GM13977 (cell line): ENCODE measurements at regions not wholly inside any gene's neighbourhood (a gene's known extent, or its start where the extent isn't known, plus 50 kb on each side); places are given as distances from the start of the nearest gene placed in this dataset.

ENCODE experiments used
- DNase-seq: peaks from one replicate; pipeline ENCODE4 v3.0.0; 2012; ENCODE audit warnings: low spot score
- in situ Hi-C: fragments of 300-500 bp; cut with MboI; formaldehyde crosslinking; loops from one replicate; pipeline ENCODE4 v1.12.0; 2022; ENCODE audit warnings: low sequenced_read_pairs, low pct_unique_long_range_greater_than_20kb, mixed read lengths, inconsistent platforms; ENCODE audit not compliant: unreplicated experiment
- TF ChIP-seq, protein P1 (sequence below): IDR thresholded peaks from 2 replicates; pipeline ENCODE4 v1.5.1; 2012; ENCODE audit warnings: mild to moderate bottlenecking, control low read depth; ENCODE audit not compliant: insufficient read depth; ENCODE audit errors: extremely low read depth, missing control alignments

DNA sequence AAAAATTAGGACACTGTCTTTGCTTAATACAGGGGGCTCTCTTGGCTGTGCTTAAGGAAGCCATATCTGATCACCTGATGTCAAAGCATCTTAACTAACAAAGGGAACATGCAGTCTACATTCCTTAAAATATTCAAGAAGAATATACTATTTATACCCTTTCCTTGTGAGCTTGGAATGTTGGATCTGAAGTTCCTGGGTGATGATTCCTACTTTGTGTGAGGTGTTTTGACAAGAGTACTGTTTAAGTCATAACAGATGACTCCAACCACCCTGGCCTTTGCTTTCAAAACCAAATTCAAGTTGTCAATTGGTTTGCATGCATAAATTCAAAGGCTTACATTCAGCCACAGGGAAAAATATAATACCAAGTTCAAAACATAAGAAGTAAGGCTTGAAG lies 862.7 kb upstream of the SEMA6D start:
- in situ Hi-C loops = no loop called here
- DNase-seq = no peak
- TF ChIP-seq, protein P1, sequence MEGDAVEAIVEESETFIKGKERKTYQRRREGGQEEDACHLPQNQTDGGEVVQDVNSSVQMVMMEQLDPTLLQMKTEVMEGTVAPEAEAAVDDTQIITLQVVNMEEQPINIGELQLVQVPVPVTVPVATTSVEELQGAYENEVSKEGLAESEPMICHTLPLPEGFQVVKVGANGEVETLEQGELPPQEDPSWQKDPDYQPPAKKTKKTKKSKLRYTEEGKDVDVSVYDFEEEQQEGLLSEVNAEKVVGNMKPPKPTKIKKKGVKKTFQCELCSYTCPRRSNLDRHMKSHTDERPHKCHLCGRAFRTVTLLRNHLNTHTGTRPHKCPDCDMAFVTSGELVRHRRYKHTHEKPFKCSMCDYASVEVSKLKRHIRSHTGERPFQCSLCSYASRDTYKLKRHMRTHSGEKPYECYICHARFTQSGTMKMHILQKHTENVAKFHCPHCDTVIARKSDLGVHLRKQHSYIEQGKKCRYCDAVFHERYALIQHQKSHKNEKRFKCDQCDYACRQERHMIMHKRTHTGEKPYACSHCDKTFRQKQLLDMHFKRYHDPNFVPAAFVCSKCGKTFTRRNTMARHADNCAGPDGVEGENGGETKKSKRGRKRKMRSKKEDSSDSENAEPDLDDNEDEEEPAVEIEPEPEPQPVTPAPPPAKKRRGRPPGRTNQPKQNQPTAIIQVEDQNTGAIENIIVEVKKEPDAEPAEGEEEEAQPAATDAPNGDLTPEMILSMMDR = no peak

DNA sequence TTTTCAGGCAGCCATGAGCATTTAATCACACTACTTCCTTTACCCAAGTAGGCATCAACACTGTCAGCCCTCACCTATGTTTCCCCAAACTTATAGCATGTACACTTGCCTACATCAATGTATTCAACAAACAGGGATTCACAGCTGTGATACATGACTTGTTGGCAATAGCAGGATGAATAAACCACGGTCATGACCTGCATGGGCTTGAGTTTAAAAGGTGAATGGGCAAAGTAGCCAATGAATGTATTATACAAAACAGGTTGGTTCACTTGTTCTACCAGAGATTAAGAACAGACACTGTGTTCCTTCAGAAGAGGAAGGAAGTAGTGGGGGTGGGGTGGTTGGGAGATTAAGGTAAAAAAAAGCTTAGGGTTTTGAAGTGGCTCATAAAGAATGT lies 861.9 kb upstream of the SEMA6D start:
- in situ Hi-C loops = no loop called here
- TF ChIP-seq, protein P1 = no peak
- no peak for DNase-seq

DNA sequence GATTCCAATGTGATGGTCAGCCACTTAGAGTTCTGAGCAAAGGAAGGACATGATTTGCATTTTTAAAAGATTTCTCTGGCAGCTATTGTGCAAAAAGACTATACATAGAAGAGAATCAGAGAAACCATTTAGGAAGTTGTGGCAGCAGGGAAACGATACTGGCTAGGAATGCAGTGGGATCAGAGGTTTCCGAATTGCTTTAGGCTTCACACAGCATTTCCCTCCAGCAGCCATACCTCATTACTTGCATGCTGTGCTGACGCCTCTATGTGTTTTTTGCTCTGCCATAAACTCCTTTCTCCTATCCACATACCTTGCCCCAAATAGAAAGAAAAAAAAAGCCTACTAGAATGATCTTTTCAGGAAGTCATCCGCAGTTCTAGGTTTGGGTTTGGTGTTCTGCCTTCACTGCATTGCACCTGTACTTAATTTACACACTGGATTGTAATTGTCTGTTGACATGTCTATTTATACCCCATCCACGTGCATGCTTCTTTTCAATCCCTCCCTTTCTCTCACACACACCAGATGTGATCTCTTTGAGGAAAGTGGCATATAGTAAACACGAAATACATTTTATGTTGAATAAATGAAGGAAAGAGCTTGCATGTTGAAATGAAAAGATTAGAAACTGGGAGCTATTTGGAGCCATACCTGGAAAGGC lies 860.3 kb upstream of the SEMA6D start:
- TF ChIP-seq, protein P1 = no peak
- in situ Hi-C loops = no loop called here
- DNase-seq = no peak

DNA sequence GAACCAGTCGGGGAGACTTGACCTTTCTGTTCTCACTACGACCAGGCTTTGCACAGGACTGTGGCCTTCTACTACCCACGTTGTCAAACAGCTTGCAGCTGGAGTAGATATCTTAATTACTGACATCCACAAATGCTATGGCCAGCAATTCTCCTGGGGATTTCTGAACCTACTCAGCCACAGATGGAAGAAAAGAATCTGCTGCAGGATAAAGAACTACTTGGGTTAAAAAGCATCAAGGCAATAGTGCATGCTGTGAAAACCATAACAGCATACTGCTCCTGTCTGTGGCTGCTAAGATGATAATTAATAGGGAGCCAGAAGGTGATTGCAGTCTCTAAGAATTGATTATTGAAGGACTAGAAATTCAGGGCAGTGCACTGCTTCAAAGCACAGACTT lies 859.2 kb upstream of the SEMA6D start:
- TF ChIP-seq, protein P1 = no peak
- in situ Hi-C loops = no loop called here
- DNase-seq = no peak

DNA sequence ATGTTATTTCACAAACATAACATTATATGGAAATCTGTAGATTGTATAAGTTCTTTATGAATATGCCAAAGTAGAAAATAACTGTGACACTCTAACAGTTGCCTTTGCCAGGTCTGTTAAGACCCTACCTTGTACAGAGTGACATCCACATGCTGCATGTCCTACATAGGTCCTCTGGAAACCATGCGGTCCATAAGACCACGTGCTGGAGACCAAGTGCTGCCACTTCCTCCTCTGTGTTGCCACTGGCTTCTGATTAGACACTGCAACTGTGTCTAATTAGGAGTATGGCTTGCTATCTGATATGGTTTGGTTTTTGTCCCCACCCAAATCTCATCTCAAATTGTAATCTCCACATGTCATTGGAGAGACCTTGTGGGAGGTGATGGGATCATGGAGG lies 855.5 kb upstream of the SEMA6D start:
- TF ChIP-seq, protein P1 = no peak
- no peak for DNase-seq
- in situ Hi-C loops = no loop called here

DNA sequence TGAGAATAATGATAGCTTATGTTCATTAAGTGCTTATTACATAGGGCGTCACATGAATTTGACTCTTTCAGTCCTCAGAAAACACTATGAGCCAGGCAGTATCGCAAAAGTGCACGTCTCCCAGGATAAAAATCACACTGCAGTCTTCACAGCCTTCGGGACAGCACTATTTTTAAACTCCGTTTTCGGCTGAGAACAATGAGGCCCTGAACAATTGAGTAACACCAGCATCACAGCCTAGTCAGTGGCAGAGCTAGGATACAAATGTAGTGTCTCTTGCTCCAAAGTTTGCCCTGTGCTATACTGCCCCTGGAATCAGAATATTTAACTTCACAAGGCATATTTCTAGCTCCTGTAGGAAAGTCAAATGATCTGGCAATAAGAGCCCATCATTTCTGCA lies 852.1 kb upstream of the SEMA6D start:
- in situ Hi-C loops = no loop called here
- DNase-seq = no peak
- TF ChIP-seq, protein P1 = no peak
